ENCODE measurements at regions not wholly inside any gene's neighbourhood (a gene's known extent, or its start where the extent isn't known, plus 50 kb on each side); places are given as distances from the start of the nearest gene placed in this dataset.

DNA sequence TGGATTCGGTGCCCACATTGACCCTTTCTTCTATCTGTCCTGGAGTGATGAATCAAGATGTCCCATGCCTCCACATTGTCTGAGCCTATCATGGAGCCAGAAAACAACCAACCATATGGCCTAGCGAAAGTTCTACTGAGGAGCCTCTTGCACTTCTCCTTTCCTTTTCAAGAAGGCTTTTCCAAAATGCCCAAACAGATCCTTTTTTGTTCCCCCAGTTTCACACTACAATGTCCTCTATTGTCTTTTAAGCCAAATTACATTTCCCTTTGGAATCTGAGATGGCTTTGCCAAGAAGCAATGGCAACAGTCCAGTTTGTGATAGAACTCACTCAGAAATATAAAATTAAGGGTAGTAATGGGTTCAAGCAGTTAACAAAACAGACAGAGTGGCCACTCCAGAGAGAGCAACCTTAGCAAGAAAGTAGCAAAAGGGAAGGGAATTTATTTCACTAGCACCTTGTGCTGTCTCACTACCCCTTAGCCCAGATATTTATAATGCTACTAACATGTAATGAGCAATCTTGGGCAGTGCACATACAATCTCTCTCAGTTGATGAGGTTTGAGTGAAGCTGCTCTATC lies 194.6 kb upstream of the PDE1C start:
- Histone ChIP-seq H3K4me3 (ENCODE audit: low read length) (no peak overlapping the region), H3K27me3 (ENCODE audit: insufficient read depth, low read depth, low read length) (no peaks in the 10 kb centered on the region), H3K4me2 (ENCODE audit: low read length) (no peak overlapping the region), H2AFZ (ENCODE audit: low read depth, low read length) (no peak overlapping the region), H3K27ac (ENCODE audit: low read length) (no peak overlapping the region), H3K9ac (ENCODE audit: low read length) (no peak overlapping the region), H3K79me2 (replicated peaks; ENCODE audit: insufficient read depth, low read length) (no peaks in the 10 kb centered on the region), H4K20me1 (ENCODE audit: insufficient read depth) (no peaks in the 10 kb centered on the region), H3K9me2 (ENCODE audit: insufficient read depth, low read length) (no peaks in the 10 kb centered on the region), H3F3A (ENCODE audit: insufficient read depth, low read length, poor library complexity, severe bottlenecking) (no peaks in the 10 kb centered on the region), H3K9me3 (ENCODE audit: low read length) (no peaks in the 10 kb centered on the region), H3K36me3 (ENCODE audit: insufficient read depth, low read length) (no peaks in the 10 kb centered on the region)
- TF ChIP-seq MXI1 (conservative IDR thresholded peaks at IDR 0.05; ENCODE audit: poor library complexity, severe bottlenecking): no peak
- no peak for TF ChIP-seq EZH2 (IDR thresholded peaks at IDR 0.05; ENCODE audit: borderline replicate concordance, insufficient read depth, low read length, poor library complexity, severe bottlenecking)

DNA sequence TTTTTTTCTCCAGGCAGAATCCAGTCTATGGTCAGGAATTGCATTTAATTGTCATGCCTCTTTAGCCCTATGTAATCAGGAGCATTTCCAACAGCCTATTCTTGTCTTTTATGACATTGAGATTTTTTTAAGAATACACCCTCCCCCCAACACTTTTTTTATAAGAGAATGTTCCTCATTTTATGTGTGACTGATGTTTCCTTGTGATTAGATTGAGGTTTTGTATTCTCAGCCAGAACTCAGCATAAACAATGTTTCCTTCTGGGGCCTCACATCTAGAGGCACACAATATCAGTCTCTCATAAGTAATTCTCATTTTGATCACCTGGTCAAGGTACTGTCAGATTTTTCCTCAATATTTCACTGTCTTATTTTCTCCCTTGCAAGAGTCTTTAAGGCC lies 193.4 kb upstream of the PDE1C start:
- no peak overlapping the region for H3K9ac ChIP-seq (ENCODE audit: low read length)
- no peak overlapping the region for H3K27ac ChIP-seq (ENCODE audit: low read length)
- no peaks in the 10 kb centered on the region for H3K79me2 ChIP-seq (replicated peaks; ENCODE audit: insufficient read depth, low read length)
- no peaks in the 10 kb centered on the region for H3K9me3 ChIP-seq (ENCODE audit: low read length)
- no peaks in the 10 kb centered on the region for H3K36me3 ChIP-seq (ENCODE audit: insufficient read depth, low read length)
- H3F3A ChIP-seq (ENCODE audit: insufficient read depth, low read length, poor library complexity, severe bottlenecking): no peaks in the 10 kb centered on the region
- no peaks in the 10 kb centered on the region for H3K9me2 ChIP-seq (ENCODE audit: insufficient read depth, low read length)
- no peak overlapping the region for H3K4me2 ChIP-seq (ENCODE audit: low read length)
- no peak overlapping the region for H3K4me3 ChIP-seq (ENCODE audit: low read length)
- TF ChIP-seq, protein P1, sequence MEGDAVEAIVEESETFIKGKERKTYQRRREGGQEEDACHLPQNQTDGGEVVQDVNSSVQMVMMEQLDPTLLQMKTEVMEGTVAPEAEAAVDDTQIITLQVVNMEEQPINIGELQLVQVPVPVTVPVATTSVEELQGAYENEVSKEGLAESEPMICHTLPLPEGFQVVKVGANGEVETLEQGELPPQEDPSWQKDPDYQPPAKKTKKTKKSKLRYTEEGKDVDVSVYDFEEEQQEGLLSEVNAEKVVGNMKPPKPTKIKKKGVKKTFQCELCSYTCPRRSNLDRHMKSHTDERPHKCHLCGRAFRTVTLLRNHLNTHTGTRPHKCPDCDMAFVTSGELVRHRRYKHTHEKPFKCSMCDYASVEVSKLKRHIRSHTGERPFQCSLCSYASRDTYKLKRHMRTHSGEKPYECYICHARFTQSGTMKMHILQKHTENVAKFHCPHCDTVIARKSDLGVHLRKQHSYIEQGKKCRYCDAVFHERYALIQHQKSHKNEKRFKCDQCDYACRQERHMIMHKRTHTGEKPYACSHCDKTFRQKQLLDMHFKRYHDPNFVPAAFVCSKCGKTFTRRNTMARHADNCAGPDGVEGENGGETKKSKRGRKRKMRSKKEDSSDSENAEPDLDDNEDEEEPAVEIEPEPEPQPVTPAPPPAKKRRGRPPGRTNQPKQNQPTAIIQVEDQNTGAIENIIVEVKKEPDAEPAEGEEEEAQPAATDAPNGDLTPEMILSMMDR (IDR thresholded peaks at IDR 0.05; ENCODE audit: poor library complexity, severe bottlenecking): no peak
- TF ChIP-seq POLR2AphosphoS5 (IDR thresholded peaks at IDR 0.05) (no peak), RAD21 (conservative IDR thresholded peaks at IDR 0.05) (no peak), SMC3 (conservative IDR thresholded peaks at IDR 0.05; ENCODE audit: poor library complexity) (no peak), MXI1 (conservative IDR thresholded peaks at IDR 0.05; ENCODE audit: poor library complexity, severe bottlenecking) (no peak), TAF1 (IDR thresholded peaks at IDR 0.05; ENCODE audit: low read depth) (no peak), EP300 (conservative IDR thresholded peaks at IDR 0.05; ENCODE audit: poor library complexity, severe bottlenecking) (no peak), EZH2 (IDR thresholded peaks at IDR 0.05; ENCODE audit: borderline replicate concordance, insufficient read depth, low read length, poor library complexity, severe bottlenecking) (no peak)
- TF ChIP-seq, protein P2, sequence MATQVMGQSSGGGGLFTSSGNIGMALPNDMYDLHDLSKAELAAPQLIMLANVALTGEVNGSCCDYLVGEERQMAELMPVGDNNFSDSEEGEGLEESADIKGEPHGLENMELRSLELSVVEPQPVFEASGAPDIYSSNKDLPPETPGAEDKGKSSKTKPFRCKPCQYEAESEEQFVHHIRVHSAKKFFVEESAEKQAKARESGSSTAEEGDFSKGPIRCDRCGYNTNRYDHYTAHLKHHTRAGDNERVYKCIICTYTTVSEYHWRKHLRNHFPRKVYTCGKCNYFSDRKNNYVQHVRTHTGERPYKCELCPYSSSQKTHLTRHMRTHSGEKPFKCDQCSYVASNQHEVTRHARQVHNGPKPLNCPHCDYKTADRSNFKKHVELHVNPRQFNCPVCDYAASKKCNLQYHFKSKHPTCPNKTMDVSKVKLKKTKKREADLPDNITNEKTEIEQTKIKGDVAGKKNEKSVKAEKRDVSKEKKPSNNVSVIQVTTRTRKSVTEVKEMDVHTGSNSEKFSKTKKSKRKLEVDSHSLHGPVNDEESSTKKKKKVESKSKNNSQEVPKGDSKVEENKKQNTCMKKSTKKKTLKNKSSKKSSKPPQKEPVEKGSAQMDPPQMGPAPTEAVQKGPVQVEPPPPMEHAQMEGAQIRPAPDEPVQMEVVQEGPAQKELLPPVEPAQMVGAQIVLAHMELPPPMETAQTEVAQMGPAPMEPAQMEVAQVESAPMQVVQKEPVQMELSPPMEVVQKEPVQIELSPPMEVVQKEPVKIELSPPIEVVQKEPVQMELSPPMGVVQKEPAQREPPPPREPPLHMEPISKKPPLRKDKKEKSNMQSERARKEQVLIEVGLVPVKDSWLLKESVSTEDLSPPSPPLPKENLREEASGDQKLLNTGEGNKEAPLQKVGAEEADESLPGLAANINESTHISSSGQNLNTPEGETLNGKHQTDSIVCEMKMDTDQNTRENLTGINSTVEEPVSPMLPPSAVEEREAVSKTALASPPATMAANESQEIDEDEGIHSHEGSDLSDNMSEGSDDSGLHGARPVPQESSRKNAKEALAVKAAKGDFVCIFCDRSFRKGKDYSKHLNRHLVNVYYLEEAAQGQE (IDR thresholded peaks at IDR 0.05; ENCODE audit: borderline replicate concordance): no peak
- no peak overlapping the region for H2AFZ ChIP-seq (ENCODE audit: low read depth, low read length)
- no peaks in the 10 kb centered on the region for H4K20me1 ChIP-seq (ENCODE audit: insufficient read depth)
- no peaks in the 10 kb centered on the region for H3K27me3 ChIP-seq (ENCODE audit: insufficient read depth, low read depth, low read length)

All from neural cell (in vitro differentiated cells).